GM19025 (cell line): ENCODE measurements at regions not wholly inside any gene's neighbourhood (a gene's known extent, or its start where the extent isn't known, plus 50 kb on each side); places are given as distances from the start of the nearest gene placed in this dataset.

Experiments
- ATAC-seq: cut with Tn5 transposase; IDR thresholded peaks from one replicate; pipeline ENCODE4 v1.9.1; 2021; ENCODE audit warnings: mild to moderate bottlenecking, low read depth, moderate library complexity; ENCODE audit not compliant: unreplicated experiment

- no peak for ATAC-seq
These were observed 270.3 kb upstream of the TAC1 start for GRCh38 chr7:97461596-97461995.

- ATAC-seq, result no peak
These were observed 265.8 kb upstream of the TAC1 start for GRCh38 chr7:97466071-97466470.

- no peak for ATAC-seq
These were observed 264.7 kb upstream of the TAC1 start for GRCh38 chr7:97466999-97467740.

GRCh38 chr7:97468493-97468892 is 263.4 kb upstream of the TAC1 start:
- ATAC-seq, result no peak

GRCh38 chr7:97470726-97471125 is 261.2 kb upstream of the TAC1 start:
- no peak for ATAC-seq

- ATAC-seq, result no peak
These were observed 260.4 kb upstream of the TAC1 start for GRCh38 chr7:97471491-97471890.

- ATAC-seq, result no peak
These were observed 252.1 kb upstream of the TAC1 start for GRCh38 chr7:97479740-97480290.

GRCh38 chr7:97480772-97481390 is 251.0 kb upstream of the TAC1 start:
- ATAC-seq, result no peak

GRCh38 chr7:97495487-97495886 is 236.4 kb upstream of the TAC1 start:
- ATAC-seq, result no peak

GRCh38 chr7:97499204-97499603 is 232.7 kb upstream of the TAC1 start:
- no peak for ATAC-seq

GRCh38 chr7:97503367-97504094 is 228.4 kb upstream of the TAC1 start:
- ATAC-seq, result no peak

- no peak for ATAC-seq
These were observed 225.2 kb upstream of the TAC1 start for GRCh38 chr7:97506728-97507127.

- no peak for ATAC-seq
These were observed 219.3 kb upstream of the TAC1 start for GRCh38 chr7:97512441-97513207.

GRCh38 chr7:97513326-97513725 is 218.6 kb upstream of the TAC1 start:
- no peak for ATAC-seq

- ATAC-seq, result no peak
These were observed 190.7 kb upstream of the TAC1 start for GRCh38 chr7:97541188-97541587.

- ATAC-seq, result no peak
These were observed 175.9 kb upstream of the TAC1 start for GRCh38 chr7:97555857-97556421.

GRCh38 chr7:97565665-97566064 is 166.2 kb upstream of the TAC1 start:
- ATAC-seq, result no peak

- no peak for ATAC-seq
These were observed 158.8 kb upstream of the TAC1 start for GRCh38 chr7:97573065-97573464.

GRCh38 chr7:97576043-97576442 is 155.8 kb upstream of the TAC1 start:
- ATAC-seq, result no peak

- ATAC-seq, result no peak
These were observed 153.7 kb upstream of the TAC1 start for GRCh38 chr7:97578225-97578624.
